ENCODE measurements at regions not wholly inside any gene's neighbourhood (a gene's known extent, or its start where the extent isn't known, plus 50 kb on each side); places are given as distances from the start of the nearest gene placed in this dataset.
"Not testable (repeated sequence)": the region's sequence is repeated elsewhere in the genome, so short reads cannot be mapped to it uniquely, and the experiment has no call there.

DNA sequence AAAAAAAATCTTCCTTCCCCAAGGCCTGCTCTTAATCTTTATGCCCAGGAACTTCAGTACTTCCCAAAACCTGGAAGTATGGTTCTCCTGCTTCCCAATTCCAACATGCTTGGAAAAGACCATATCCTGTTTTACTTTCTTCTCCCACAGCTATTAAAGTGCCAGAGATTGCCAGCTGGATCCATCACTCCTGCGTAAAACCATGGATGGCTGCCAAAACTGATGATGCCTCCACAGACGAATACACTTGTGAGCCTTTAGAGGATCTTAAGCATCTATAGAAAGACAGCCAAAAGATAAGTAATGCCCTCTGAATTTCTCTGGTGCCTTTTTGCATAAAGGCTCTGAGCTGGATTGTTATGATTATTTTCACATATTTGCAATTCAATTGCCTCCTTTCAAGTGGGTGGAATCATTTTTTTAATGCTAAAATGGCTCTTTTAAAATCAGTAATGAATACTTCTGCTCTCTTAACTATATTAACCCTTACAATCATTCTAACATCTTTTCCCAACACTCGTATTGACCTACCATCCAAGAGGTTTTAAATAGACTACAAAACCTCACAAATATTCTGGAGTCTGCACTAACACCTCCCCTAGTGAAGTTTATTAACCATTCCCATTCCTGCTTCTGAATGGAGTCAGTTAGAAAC, 1807.8 kb downstream of the BRINP3 start:
- no peak for DNase-seq

DNA sequence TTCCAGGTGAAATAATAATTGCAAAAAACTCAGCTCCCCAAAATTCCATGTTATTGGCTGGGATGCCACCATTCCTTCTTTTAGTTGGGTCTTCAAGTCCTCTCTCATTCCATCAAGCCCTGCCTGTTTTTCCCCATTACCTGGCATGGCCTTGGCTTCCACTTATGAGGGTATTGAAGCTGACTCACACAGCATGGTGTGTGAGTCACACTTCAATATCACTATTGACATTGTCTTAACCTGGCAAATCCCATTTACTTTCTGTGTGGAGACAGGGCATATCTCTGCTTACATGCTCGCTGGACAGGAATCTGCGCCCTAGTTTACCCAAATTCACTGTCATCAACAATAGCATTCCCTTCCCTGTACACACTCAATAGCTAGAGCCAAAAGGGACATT, 1806.8 kb downstream of the BRINP3 start:
- no peak for DNase-seq

DNA sequence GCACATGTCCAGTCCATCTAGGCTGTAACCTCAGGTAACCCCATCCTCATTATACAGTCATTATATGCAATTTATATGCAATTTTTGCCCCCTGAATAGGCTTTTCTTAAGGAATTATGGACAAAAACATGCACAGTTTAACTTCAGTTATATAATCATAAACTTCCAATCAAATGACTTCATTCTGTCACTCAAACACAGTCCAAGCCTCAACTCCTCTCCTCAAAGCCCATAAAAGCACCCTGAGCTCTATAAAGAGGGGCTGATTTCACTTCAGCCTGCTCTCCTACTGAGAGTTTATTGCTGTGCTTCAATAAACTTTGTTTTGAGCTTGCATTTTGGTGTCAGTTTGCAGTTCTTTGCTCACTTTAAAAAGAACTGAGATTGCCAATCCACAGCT, 1805.5 kb downstream of the BRINP3 start:
- no peak for DNase-seq

DNA sequence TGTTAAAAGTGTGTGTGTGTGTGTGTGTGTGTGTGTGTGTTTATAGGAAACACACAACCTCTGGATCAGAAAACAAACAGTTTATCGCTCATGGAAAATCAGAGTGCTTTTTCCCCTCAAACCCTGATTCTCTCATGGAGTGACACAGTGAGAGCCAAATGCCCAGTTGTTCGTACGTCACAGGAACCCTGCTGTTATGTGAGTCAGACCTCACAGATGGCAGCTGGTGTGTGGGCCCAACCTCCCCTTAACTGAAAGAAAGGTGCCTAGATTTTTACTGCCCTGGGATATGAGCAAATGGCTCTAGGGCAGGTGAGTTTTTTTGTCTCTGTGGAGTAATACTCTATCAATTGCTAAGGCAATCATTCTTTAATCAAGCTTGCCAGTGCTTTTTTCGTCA, 1788.1 kb downstream of the BRINP3 start:
- DNase-seq = no peak

DNA sequence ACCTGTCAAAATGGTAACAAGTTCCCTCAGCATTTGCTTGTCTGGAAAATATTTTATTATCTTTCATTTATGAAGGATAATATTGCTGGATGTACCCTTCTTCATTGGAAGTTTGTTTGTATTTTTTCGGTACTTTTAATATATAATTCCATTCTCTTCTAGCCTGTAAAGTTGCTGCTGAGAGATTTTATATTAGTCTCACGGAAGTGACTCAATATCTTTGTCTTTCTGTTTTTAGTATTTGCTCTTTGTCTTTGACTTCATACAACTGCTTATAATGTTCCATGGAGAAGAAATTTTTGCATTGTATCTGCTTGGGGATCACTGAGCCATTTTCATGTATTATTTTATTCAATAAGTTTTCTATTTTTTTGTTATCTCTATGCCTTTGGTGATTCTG, 1777.5 kb downstream of the BRINP3 start:
- DNase-seq = no peak

DNA sequence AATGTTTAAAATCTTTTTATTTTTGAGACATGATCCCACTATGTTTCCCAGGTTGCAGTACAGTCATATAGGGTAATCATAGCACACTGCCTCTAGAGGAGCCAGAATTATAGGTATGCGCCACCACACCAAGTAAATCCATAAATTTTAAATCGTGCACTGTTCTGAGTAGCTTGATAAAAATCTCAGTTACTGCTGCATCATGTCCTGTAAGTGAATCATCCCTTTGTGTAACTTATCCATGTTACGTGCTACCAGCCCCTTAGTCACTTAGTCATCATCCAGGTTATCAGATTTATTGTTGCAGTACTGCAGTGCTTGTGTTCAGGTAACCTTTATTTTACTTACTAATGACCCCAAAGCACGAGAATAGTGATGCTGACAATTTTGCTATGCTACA, 1770.9 kb downstream of the BRINP3 start:
- no peak for DNase-seq

DNA sequence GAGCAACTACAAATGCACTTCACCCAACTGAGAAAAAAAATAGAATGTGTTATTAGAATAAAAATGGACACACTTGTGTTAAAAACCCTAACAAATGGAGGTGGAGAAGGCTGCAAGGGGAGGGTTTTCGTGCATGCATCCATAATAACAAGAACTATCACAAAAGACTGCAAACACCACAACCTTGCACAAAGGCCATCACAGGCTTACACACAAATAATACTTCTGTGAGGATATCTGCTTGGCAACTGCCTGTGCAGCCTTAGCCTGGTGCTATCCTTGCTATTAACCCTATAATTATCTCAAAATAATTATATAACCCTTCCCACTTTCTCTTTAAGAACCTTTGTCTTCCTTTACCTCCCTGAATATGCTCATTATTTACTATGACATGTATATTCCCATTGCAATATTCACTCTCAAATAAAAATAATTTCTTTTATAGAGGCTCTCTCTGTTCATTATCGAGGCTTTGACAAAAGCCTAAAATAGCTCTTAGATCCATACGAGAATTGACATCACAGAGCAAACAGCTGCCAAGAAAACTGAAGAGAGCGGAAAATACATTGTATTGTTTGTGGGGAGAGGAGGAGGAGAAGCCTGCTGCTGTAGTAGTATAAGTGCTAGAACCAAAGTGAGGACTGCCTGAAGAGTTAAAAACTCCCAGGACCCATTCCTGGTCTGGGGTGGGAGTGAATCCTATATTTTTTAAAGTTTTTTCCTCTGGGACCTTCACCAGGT, 1768.7 kb downstream of the BRINP3 start:
- DNase-seq = no peak

DNA sequence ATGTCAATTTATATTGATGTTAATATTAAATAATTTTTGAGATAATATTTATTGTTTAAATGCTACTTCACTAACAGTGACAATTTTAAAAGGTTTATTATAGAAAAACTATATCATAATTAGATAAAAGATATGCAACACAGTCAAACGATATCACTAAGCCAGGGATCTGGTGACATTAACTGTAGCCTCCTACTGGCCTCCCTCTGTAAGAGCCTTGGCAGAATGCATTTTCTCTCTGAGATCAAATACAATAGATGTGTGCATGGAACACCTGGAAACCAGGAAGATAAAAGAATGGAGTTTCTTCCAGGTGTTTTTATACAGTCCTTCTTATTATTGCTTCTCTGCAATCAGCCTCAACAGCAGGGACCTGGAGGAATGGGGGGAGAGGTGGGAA, 1762.1 kb downstream of the BRINP3 start:
- DNase-seq = no peak

DNA sequence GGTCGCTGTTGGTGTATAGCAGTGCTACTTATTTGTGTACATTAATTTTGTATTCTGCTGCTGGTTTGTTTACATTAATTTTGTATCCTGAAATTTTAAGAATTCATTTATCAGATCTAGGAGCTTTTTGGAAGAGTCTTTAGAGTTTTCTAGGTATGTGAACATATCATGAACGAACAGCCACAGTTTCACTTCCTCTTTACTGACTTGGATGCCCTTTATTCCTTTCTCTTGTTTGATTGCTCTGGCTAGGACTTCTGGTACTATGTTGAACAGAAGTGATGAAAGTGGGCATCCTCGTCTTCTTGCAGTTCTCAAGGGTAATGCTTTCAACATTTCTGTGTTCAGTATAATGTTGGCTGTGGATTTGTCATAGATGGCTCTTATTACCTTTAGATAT, 1757.9 kb downstream of the BRINP3 start:
- no peak for DNase-seq

DNA sequence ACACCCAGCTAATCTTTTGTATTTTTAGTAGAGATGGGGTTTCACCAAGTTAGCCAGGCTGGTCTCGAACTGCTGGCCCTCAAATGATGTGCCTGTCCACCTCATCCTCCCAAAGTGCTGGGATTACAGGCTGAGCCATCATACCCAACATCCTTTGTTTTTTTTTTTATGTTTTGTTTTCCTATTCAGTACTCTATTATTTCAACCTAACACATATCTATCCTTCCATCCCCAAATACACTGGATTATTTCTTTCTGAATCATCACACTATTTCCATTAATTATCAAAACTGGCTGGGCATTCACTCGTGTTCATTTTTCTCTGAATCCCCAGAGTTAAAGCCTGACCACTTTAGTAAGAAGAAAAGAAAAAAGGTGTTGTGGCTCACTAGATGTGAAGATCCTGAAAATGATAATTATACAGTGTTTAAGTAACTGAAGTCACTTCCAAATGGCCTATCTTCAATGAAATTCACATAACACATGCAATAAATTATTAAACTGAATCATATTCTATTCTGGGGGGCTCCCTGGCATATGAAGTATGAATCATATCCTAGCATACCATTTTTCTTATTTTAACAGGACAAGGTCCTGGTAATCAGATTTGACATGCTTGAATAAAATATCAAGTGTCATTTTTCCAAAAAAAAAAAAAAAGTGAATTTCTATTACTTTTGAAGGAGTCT, 1754.2 kb downstream of the BRINP3 start:
- no peak for DNase-seq

DNA sequence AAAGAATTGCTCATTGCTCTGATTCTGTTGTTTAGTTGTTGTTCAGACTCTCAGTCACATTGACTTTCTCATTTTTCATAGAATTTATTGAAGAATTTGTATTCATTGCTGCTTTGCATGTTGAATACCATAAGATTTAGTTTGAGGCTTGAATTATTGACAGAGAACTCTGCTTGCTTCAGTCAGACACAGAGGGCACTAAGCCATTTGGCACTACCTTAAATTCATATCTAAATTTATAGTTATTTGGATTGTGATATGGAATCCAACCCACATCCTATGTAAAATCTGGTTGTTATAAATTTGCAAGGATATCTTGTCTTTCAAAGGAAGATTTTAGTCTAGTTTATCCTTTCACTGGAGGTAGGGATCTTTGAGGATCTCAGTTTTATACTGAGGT, 1748.6 kb downstream of the BRINP3 start:
- no peak for DNase-seq

DNA sequence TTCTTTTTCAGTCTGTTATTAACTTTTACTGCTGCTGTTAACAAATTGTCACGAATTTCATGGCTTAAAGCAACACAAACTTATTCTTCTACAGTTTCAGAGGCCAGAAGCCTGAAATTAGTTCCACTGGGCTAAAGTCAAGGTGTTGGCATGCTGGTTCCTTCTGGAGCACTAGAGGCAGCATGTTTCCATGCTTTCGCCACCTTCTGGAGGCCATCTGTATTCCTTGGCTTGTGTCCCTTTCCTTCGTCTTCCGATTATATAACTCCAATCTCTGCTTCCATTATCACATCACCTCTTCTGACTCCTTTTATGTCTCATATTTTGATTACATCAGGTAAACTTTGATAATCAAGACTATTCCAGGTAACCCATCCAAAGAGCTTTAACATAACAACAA, 1742.1 kb downstream of the BRINP3 start:
- DNase-seq = no peak

DNA sequence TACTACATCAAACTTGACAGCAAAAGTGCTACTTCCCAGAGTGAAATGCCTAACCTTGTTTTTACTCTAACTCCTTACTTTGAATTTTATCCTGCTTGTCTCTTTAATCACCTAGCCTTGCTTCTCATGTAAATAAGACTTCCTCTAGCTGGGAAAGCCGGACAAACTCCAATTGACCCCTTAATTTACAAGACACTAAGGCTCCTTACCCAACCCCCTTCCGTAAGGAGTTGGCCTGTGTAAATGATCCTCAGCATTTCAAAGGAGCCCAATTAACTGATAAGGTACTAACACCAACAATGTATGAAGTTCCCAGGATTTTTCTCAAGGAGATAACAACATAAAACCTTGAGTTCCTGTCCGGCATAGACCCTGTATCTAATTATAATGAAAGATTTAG, 1728.4 kb downstream of the BRINP3 start:
- not testable (repeated sequence) for DNase-seq

DNA sequence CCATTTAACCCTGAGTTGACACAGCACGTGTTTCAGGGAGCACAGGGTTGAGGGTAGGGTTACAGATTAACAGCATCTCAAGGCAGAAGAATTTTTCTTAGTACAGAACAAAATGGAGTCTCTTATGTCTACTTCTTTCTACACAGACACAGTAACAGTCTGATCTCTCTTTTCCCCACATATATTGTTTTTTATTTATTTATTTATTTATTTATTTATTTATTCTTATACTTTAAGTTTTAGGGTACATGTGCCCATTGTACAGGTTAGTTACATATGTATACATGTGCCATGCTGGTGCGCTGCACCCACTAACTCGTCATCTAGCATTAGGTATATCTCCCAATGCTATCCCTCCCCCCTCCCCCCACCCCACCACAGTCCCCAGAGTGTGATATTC, 1725.6 kb downstream of the BRINP3 start:
- not testable (repeated sequence) for DNase-seq

DNA sequence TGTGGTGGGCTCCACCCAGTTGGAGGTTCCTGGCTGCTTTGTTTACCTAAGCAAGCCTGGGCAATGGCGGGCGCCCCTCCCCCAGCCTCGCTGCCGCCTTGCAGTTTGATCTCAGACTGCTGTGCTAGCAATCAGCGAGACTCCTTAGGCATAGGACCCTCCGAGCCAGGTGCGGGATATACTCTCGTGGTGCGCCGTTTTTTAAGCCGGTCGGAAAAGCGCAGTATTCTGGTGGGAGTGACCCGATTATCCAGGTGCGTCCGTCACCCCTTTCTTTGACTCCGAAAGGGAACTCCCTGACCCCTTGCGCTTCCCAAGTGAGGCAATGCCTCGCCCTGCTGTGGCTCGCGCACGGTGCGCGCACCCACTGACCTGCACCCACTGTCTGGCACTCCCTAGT, 1719.9 kb downstream of the BRINP3 start:
- not testable (repeated sequence) for DNase-seq

DNA sequence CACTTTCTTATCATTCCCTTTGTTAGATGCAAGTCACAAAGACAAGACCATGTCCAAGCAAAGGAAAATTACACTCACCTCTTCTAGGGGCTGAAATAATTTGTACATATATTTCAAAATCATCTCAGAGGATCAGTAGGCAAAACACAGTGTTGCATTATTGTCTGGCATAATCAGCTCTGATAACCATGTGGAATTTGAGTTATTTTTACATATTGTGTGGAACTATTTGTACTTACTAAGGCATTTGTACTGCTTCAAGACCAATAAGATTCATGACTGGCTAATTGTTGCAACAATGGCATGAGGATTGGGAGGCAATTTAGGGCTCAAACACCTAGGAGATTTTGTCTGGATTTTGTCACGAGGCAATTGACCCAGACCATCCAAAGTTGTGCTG, 1716.4 kb downstream of the BRINP3 start:
- DNase-seq = no peak

DNA sequence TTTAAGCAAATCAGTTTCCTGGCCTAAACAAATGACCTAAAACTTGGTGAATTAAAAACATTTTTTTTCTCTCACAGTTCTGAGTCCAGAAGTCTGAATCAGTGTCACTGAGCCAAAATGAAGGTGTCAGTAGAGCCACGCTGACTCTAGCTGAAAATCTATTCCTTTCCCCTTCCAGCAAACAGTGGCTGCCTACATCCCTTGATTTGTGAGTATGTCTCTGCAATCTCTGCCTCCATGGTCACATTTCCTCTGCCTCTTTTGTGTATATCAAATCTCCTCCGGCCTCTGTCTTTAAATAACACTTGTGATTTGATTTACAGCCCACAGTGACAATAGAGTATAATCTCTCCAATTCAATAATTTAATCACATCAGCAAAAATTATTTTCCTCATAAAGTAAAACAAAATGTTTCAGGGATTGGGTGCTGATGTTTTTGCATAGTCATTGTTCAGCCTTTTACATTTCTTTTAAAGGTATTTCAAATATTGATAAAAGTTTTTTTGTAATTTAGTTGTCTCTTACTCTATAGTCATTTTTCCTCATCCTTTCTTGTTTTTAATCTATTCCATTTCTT, 1715.4 kb downstream of the BRINP3 start:
- DNase-seq = no peak

DNA sequence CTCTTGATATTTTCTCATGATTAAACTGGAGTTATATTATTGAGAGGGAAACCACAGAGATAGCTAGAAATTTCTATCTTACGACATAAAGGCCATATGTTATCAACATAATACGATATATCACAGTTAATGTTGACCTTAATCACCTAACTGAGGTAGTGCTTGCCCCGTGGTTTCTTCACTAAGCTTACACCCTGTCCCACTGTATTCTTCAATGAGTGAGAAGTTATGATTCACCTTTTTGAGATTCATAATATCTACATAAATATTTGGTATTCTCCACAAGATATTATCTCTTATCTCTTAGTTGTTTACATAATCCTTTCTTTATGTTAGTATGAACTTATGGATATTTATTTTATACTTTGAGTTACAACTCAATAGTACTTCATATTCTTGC, 1714.1 kb downstream of the BRINP3 start:
- no peak for DNase-seq

DNA sequence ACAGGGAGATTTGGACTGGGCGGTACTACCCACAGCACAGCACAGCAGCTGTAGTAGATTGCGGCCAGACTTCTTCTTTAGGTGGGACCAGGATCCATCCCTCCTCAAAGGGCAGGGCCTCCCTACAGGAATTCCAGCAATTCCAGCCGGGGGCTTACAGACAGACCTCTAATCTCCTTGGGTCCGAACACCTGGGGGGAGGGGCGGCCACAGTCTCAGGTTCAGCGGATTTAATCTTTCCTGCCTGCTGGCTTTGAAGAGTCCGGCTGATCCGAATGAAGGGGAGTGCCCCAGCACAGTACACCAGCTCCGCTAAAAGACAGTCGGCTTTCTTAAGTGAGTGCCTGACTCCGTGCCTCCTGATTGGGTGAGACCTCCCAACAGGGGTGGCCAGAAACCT, 1708.5 kb downstream of the BRINP3 start:
- DNase-seq = no peak

DNA sequence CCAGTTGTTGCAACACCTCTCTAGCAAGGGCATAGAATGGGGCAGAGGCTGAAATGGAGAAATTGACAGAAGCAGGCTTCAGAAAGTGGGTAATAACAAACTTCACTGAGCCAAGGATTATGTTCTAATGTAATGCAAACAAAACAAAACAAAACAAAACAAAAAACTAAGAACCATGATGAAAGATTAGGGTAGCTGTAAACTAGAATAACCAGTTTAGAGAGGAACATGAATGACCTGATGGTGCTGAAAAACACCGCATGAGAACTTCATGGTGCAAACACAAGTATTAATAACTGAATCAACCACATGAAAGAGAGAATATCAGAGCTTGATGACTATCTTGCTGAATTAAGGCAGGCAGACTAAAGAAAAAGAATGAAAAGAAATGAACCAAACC, 1707.7 kb downstream of the BRINP3 start:
- DNase-seq = no peak

DNA sequence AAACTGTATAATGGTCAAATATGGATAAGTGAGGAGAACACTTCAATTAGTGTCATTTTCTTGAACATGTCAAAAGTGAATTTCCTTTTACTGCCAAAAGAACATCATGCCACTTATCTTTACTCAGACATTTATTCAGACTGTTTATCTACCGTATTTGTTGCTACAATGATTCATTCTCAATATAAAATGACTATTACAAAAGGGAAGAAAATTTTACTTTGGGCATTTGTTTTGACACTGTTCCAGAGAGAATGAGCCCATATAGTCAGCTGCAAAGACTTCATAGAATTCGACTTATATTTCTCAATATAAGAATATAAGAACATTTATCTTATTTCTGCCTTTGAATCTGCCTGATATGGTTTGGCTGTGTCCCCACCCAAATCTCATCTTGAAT, 1699.1 kb downstream of the BRINP3 start:
- no peak for DNase-seq

DNA sequence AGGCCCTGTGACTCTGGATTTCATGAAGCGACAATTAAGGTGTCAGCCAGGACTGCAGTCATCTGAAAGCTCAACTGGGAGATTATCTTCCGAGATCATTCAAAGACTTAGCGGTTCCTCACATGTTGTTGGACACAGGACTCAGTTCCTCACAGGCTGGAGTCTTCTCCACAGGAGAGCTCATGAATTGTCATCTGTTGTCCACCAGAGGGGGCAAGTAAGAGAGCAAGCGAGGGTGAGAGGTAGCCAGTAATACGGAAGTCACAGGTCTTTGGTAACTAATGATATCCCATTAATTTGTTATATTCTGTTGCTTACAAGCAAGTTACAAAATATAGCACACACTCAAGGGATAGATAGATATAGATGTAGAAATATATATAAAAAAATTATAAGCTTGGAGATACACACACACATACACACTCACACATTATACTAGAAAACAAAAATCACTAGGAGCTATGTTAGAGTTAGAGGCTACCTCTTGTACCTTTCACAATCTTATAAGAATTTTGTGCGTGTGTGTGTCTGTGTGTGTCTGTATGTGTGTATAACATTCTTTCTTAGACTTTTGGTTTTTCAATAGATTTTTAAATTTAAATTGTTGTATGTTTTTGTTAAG, 1695.3 kb downstream of the BRINP3 start:
- DNase-seq = no peak

DNA sequence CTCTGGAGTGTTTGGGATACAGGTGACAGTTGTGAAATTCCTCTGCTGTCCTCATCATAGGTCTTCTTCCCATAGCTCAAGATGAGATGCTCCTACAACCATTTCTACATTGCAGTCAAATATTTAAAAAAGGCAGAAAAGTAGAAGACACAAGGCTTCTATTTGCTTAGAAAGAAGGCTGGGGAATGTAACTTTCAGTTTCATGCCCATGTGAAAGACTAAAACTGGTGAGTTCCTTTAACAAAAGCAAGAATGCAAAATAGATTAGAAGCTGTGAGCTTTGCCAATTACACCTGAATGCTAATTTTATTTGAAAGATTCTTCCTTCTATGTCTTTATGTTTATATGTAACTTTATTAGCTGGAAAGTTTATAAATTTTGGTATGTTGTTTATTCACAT, 1682.7 kb downstream of the BRINP3 start:
- no peak for DNase-seq

DNA sequence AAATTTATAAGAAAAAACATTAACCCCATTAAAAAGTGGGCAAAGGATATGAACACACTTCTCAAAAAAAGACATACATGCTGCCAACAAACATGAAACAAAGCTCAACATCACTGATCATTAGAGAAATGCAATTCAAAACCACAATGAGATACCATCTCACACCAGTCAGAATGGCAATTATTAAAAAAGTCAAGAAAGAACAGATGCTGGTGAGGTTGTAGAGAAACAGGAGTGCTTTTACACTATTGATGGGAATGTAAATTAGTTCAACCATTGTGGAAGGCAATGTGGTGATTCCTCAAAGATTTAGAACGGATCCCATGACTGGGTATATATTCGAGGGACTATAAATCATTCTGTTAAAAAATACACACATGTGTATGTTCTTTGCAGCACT, 1665.5 kb downstream of the BRINP3 start:
- not testable (repeated sequence) for DNase-seq
